GM18505 (cell line): ENCODE measurements at regions not wholly inside any gene's neighbourhood (a gene's known extent, or its start where the extent isn't known, plus 50 kb on each side); places are given as distances from the start of the nearest gene placed in this dataset.

Source experiments
- ATAC-seq: cut with Tn5 transposase; IDR thresholded peaks from one replicate; pipeline ENCODE4 v1.9.1; 2021; ENCODE audit not compliant: unreplicated experiment
- POLR2A ChIP-seq: IDR thresholded peaks from 4 replicates; pipeline ENCODE4 v1.6.1; 2011; ENCODE audit warnings: borderline replicate concordance; ENCODE audit not compliant: insufficient read depth, insufficient read length; ENCODE audit errors: extremely low read depth

DNA sequence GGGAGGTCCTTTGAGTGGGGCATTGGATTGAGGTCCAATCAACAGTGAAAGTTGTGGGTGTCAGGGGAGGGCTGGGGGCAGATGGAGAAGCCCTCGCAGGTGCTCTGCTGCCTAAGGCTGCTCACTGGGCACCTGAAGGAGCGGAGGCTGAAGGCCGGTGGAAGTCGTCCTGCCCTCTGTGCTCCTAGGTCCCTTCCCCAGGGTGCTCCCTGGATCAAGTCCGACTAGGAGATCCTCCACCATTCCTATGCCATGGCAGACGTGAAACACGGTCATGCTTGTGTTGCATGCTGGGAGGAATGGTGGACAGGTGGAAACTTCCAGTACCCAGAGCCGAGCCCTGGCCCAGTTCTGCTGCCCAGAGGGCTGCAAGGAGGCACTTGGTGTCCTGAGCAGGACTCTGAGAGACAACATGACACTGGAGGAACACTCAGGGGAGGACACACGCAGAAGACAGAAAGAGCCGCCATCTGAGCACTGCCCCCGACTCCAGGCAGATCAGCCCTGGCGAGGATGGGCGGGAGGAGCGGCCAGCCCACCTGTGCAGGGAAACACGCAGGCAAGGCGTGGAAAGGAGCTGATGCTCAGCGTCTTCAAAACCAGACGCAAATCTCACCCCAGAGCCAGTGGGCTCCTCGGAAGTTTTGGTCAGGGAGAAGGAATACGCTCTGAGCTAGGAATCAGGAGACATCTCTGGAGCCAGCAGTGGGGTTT, 786.8 kb downstream of the BRD1 start:
- TF ChIP-seq POLR2A, result no peak
- ATAC-seq, result no peak

- no peak for ATAC-seq
- TF ChIP-seq POLR2A, result no peak
Measured at GRCh38 chr22:49040111-49040510, 787.6 kb downstream of the BRD1 start.

DNA sequence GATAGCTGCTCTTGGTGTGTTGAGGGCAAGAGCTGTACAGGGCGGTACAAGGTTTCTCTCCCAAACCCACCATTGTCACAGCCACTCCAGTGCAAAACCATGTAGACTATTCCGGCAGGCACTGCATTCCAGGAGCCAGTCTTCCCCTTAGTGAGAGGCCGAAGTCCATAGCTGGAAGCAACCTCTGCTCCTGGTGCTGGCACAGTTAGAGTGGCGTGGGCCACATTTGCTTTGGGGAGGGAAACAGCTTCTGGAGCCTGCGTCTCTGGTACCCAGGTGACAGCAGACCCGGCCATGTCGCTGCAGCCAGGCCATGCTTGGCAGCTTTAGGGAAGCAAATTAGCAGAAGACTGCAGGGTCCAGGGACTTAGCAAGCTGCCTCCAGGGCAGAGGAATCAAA, 788.0 kb downstream of the BRD1 start:
- ATAC-seq, result no peak
- TF ChIP-seq POLR2A, result no peak

GRCh38 chr22:49037701-49038245, 789.9 kb downstream of the BRD1 start:
- TF ChIP-seq POLR2A, result no peak
- ATAC-seq, result no peak

GRCh38 chr22:49036513-49036912, 791.2 kb downstream of the BRD1 start:
- no peak for ATAC-seq
- TF ChIP-seq POLR2A, result no peak

DNA sequence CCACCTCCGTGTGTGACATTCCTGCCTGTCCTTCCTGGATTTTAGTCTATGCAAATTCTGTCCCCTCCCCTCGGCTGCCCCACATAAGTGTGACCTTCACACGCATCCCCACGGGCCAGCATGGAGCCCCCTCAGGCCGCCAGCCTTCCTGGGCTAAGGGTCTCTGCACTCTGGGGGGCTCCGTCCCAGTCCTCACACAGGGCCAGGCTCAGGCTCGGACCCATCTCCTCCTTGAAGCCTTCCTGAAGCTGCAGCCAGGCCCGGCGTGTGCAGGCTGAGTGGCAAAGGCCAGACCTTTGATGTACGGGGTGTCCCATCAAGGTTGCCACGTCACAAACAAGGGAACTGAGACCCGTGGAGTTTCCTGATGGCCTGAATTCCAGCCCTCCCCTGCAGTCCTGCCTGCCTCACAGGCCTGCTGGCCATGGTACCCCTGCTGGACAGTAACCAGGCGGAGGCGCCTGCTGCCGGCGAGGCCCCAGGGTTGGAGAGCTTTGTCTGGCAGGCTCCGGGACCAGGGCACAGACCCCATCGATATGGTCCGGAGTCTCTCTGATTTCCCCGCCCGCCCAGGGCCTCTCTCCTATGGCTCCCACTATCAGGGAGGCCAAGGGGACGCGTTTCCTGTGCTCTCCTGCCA, 791.7 kb downstream of the BRD1 start:
- TF ChIP-seq POLR2A, result no peak
- no peak for ATAC-seq

GRCh38 chr22:49034836-49035817, 792.5 kb downstream of the BRD1 start:
- ATAC-seq, result no peak
- no peak for TF ChIP-seq POLR2A

DNA sequence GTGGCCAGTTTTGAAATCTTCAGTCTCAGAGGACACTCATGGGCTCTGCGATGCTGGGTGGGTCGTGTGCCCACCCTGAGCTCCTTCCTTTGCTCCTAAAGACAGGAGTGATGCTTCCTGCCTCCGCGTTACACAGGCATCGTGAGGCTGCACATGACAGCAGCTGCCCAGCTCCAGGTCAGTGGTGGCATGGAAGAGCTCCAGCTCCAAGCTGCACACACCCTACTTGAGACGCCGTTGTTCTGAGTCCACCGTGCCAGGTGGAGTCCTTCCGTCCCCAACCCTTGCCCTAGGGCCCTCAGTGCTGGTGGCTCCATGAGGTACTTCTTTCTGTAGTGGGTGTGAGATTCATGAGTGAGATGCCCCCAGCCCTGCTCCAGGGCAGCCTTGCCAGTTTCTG, 794.1 kb downstream of the BRD1 start:
- no peak for ATAC-seq
- no peak for TF ChIP-seq POLR2A

DNA sequence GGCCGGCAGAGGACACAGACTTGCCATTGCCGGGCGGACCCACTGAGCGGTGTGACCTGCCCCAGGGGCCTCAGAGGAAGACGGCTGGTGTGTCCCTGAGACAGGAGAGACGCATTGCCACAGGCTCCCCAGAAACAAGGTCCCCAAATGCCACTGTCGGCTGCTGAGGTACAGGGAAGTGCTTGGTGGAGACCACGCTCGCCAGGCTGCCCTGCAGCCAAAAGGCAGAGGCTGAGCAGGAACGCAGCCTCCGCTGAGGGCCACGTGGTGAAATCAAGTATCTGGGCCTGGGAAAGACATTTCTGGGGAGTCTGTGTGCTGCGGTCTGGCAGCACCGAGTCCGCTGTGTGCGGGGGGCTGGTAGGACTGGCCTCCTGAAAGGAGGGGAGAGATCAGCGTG, 794.9 kb downstream of the BRD1 start:
- ATAC-seq, result no peak
- no peak for TF ChIP-seq POLR2A

GRCh38 chr22:49031746-49032330, 795.8 kb downstream of the BRD1 start:
- no peak for ATAC-seq
- TF ChIP-seq POLR2A, result no peak

GRCh38 chr22:49028111-49028510, 799.6 kb downstream of the BRD1 start:
- TF ChIP-seq POLR2A, result no peak
- no peak for ATAC-seq

GRCh38 chr22:49027368-49027670, 800.4 kb downstream of the BRD1 start:
- no peak for ATAC-seq
- no peak for TF ChIP-seq POLR2A
